GM20431 (cell line): ENCODE measurements at regions not wholly inside any gene's neighbourhood (a gene's known extent, or its start where the extent isn't known, plus 50 kb on each side); places are given as distances from the start of the nearest gene placed in this dataset.

Experiments
- in situ Hi-C: fragments of 300-500 bp; cut with MseI, MboI; formaldehyde crosslinking; loops from one replicate; pipeline ENCODE4 v1.15.0; 2020; ENCODE audit warnings: low sequenced_read_pairs; ENCODE audit not compliant: unreplicated experiment

- in situ Hi-C loops: no loop called here
Measured at GRCh38 chr1:29516063-29516820, 279.9 kb downstream of the PTPRU start.

GRCh38 chr1:29515170-29515955 lies 279.0 kb downstream of the PTPRU start:
- in situ Hi-C loops: no loop called here

- in situ Hi-C loops: no loop called here
Measured at GRCh38 chr1:29514361-29515169, 278.2 kb downstream of the PTPRU start.

- in situ Hi-C loops: no loop called here
Measured at GRCh38 chr1:29513357-29513756, 277.0 kb downstream of the PTPRU start.

- in situ Hi-C loops: no loop called here
Measured at GRCh38 chr1:29511436-29511835, 275.1 kb downstream of the PTPRU start.

- in situ Hi-C loops: no loop called here
Measured at GRCh38 chr1:29508458-29509107, 272.3 kb downstream of the PTPRU start.

- in situ Hi-C loops: no loop called here
Measured at GRCh38 chr1:29506678-29507225, 270.4 kb downstream of the PTPRU start.

GRCh38 chr1:29505532-29506220 lies 269.4 kb downstream of the PTPRU start:
- in situ Hi-C loops: no loop called here

- in situ Hi-C loops: no loop called here
Measured at GRCh38 chr1:29504709-29505410, 268.5 kb downstream of the PTPRU start.

GRCh38 chr1:29504196-29504595 lies 267.9 kb downstream of the PTPRU start:
- in situ Hi-C loops: no loop called here

- in situ Hi-C loops: no loop called here
Measured at GRCh38 chr1:29502911-29503840, 266.9 kb downstream of the PTPRU start.

GRCh38 chr1:29502225-29502910 lies 266.0 kb downstream of the PTPRU start:
- in situ Hi-C loops: no loop called here

GRCh38 chr1:29501227-29501976 lies 265.1 kb downstream of the PTPRU start:
- in situ Hi-C loops: no loop called here

GRCh38 chr1:29500651-29501050 lies 264.3 kb downstream of the PTPRU start:
- in situ Hi-C loops: no loop called here

- in situ Hi-C loops: no loop called here
Measured at GRCh38 chr1:29500041-29500440, 263.7 kb downstream of the PTPRU start.

GRCh38 chr1:29499104-29499650 lies 262.9 kb downstream of the PTPRU start:
- in situ Hi-C loops: no loop called here
